Caco-2 (cell line): ENCODE measurements at regions not wholly inside any gene's neighbourhood (a gene's known extent, or its start where the extent isn't known, plus 50 kb on each side); places are given as distances from the start of the nearest gene placed in this dataset.

Experiments
- BruUV-seq: library from RNA; stranded (reverse); fragments of 400-500 nt; replicated peaks from 2 replicates; lab custom pipeline; 2021; lab: Mats Ljungman, UMichigan
- CTCF ChIA-PET: fragments of 300-600 bp; sonication (Branson Sonifier 250); formaldehyde crosslinking; loops from one replicate; lab custom pipeline; 2022; ENCODE audit warnings: antibody characterized with exemption; lab: Charles Lee
- POLR2A ChIA-PET: fragments of 300-600 bp; sonication (Branson Sonifier 250); formaldehyde crosslinking; loops from one replicate; lab custom pipeline; 2022; ENCODE audit warnings: antibody characterized with exemption; lab: Charles Lee
- DNase-seq, 2 experiments: peaks; one replicate each; pipeline versions ENCODE4 v3.0.0 to v3.0.0-alpha.2; 2020 to 2022
- H3K27me3 ChIP-seq: replicated peaks from 2 replicates; pipeline ENCODE4 v1.6.0; 2011; ENCODE audit warnings: low read length; ENCODE audit not compliant: control insufficient read depth, insufficient read depth
- H3K36me3 ChIP-seq: 2 replicates; pipeline ENCODE4 v1.5.1; 2011; ENCODE audit warnings: low read length; ENCODE audit not compliant: control insufficient read depth, insufficient read depth
- H3K4me1 ChIP-seq: fragments of 250-450 bp; sonication (Bioruptor Pico); 2 replicates; pipeline ENCODE4 v1.5.1; 2020; ENCODE audit warnings: mild to moderate bottlenecking
- H3K4me3 ChIP-seq: 2 replicates; pipeline ENCODE4 v1.5.1; 2011; ENCODE audit warnings: low read depth, mild to moderate bottlenecking, control low read depth, low read length
- H3K9me3 ChIP-seq: fragments of 250-450 bp; sonication (Bioruptor Pico); 2 replicates; pipeline ENCODE4 v1.5.1; 2020; ENCODE audit warnings: mild to moderate bottlenecking, moderate library complexity
- H3K27ac Mint-ChIP-seq: one replicate; pipeline ENCODE4 v1.8.0; 2022; ENCODE audit warnings: mixed read lengths; ENCODE audit not compliant: unreplicated experiment
- H3K27me3 Mint-ChIP-seq: one replicate; pipeline ENCODE4 v1.8.0; 2022; ENCODE audit warnings: mixed read lengths; ENCODE audit not compliant: insufficient read depth, unreplicated experiment
- H3K36me3 Mint-ChIP-seq: one replicate; pipeline ENCODE4 v1.8.0; 2022; ENCODE audit warnings: mild to moderate bottlenecking, mixed read lengths; ENCODE audit not compliant: insufficient read depth, unreplicated experiment
- H3K4me1 Mint-ChIP-seq: one replicate; pipeline ENCODE4 v1.8.0; 2022; ENCODE audit warnings: low read depth, mixed read lengths; ENCODE audit not compliant: unreplicated experiment
- H3K4me3 Mint-ChIP-seq: one replicate; pipeline ENCODE4 v1.8.0; 2022; ENCODE audit warnings: mild to moderate bottlenecking, moderate library complexity, mixed read lengths; ENCODE audit not compliant: unreplicated experiment
- H3K9me3 Mint-ChIP-seq: one replicate; pipeline ENCODE4 v1.8.0; 2022; ENCODE audit warnings: mixed read lengths; ENCODE audit not compliant: unreplicated experiment
- intact Hi-C: fragments of 100-400 bp; cut with micrococcal nuclease; formaldehyde crosslinking; loops from one replicate; pipeline ENCODE4 v1.10.0; 2022; ENCODE audit not compliant: unreplicated experiment
- TF ChIP-seq, protein P1 (sequence below), 2 experiments: fragments of 200-600 bp in 1 of 2; IDR thresholded peaks; 1 replicate in 1 of 2; 2 replicates in 1 of 2; pipeline versions ENCODE4 v1.5.1 to v1.8.0; 2011 to 2022; ENCODE audit warnings: antibody characterized with exemption in 1 of 2, control low read depth in 1 of 2, inconsistent platforms in 1 of 2, low read depth in 1 of 2, low read length in 1 of 2, mild to moderate bottlenecking in 1 of 2, moderate library complexity in 1 of 2; ENCODE audit not compliant: insufficient read depth in 1 of 2, severe bottlenecking in 1 of 2, unreplicated experiment in 1 of 2

DNA sequence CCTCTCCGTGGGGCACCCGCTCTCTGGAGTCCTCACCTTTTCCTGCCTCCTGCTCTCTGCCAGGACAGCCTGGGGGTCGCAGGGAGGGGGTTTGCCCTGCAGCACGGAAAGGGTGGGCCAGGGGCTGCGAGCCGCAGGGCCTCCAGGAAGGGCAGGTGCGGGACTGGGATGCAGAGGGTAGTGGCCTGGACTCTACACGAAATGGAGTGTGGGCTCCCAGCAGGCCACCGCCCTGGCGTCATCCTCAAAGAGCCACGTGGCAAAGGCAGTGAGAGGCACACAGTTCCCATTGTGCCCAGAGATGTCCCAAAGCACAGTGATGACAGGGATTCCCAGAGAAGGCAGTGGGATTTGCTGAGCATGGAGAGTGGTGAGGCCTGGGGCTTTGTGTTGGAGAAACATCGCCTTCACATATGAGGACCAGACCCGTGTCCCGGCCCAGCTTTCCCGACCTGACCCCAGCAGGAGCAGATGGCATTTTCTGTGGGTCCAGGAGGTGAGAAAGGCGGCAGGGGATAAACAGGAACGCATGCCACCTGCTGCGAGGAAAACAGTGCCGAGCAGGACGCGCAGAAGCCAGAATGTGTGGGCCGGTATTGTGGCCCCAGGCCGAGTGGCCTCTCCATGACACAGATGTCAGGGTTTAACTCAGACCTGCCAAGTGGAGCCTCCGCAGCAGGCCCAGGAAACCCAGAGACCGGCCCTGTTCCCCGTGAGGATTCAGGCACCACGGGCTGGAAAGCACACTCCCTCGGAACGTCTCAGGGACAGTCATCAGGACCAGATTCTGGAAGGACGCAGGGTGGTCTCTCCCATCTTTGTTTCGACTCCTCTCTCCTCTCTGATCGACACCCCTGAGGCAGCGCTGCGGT is 855.5 kb upstream of the SALL3 start:
- ChIA-PET CTCF (no interaction called here), POLR2A (no interaction called here)
- H3K4me1 Mint-ChIP-seq = no peaks in the 10 kb centered on the region
- no peak overlapping the region for H3K4me3 Mint-ChIP-seq
- intact Hi-C loops = no loop called here
- no peak for DNase-seq
- TF ChIP-seq, protein P1, sequence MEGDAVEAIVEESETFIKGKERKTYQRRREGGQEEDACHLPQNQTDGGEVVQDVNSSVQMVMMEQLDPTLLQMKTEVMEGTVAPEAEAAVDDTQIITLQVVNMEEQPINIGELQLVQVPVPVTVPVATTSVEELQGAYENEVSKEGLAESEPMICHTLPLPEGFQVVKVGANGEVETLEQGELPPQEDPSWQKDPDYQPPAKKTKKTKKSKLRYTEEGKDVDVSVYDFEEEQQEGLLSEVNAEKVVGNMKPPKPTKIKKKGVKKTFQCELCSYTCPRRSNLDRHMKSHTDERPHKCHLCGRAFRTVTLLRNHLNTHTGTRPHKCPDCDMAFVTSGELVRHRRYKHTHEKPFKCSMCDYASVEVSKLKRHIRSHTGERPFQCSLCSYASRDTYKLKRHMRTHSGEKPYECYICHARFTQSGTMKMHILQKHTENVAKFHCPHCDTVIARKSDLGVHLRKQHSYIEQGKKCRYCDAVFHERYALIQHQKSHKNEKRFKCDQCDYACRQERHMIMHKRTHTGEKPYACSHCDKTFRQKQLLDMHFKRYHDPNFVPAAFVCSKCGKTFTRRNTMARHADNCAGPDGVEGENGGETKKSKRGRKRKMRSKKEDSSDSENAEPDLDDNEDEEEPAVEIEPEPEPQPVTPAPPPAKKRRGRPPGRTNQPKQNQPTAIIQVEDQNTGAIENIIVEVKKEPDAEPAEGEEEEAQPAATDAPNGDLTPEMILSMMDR (IDR thresholded peaks at IDR 0.05; ENCODE audit: insufficient read depth in 1 of 2, low read depth in 1 of 2, low read length in 1 of 2, severe bottlenecking in 1 of 2, unreplicated experiment in 1 of 2) = no peak
- no peak overlapping the region for H3K27ac Mint-ChIP-seq
- no peaks in the 10 kb centered on the region for H3K27me3 ChIP-seq
- H3K4me1 ChIP-seq = no peaks in the 10 kb centered on the region
- no peak overlapping the region for H3K4me3 ChIP-seq
- H3K27me3 Mint-ChIP-seq = no peaks in the 10 kb centered on the region
- H3K9me3 ChIP-seq = no peaks in the 10 kb centered on the region
- H3K36me3 Mint-ChIP-seq = no peaks in the 10 kb centered on the region
- no TSS peak for BruUV-seq
- peaks cover 9% of the 10 kb centered on the region for H3K9me3 Mint-ChIP-seq
- no peaks in the 10 kb centered on the region for H3K36me3 ChIP-seq

DNA sequence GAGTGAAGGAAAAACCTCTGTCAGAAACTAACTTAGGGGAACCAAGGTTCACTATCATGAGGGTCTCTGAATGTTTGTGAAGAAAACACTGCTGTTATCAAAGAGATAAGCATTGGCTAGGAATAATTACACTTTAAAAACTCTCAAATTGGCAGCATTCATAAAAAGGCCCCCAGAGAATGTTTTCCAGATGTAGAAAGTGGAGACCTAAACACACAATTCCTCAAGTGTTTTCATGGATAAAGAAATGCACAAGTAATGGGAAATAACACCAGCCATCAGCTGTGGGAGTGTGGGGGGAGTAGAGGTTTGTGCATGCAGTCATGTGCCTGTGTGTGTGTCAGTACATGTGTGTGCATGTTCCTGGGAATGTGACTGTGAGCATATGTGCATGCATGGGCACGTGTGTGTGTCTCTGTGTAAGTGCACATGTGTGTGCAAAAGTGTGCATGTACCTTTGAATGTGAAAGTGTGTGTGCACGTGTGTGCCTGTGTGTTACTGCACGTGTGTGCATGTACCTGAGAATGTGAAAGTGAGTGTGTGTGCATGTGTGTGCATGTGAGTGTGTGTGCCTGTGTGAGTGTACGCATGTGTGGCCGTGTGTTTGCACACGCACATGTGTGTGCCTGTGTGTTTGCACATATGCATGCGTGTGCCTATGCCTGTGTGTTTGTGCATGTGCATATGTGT is 854.3 kb upstream of the SALL3 start:
- Histone ChIP-seq H3K4me3 (no peak overlapping the region), H3K36me3 (no peaks in the 10 kb centered on the region), H3K9me3 (no peaks in the 10 kb centered on the region), H3K27me3 (no peaks in the 10 kb centered on the region), H3K4me1 (no peaks in the 10 kb centered on the region)
- H3K9me3 Mint-ChIP-seq = peaks cover 9% of the 10 kb centered on the region
- no TSS peak for BruUV-seq
- DNase-seq = no peak
- H3K27me3 Mint-ChIP-seq = peaks cover under 1% of the 10 kb centered on the region
- no peaks in the 10 kb centered on the region for H3K36me3 Mint-ChIP-seq
- ChIA-PET CTCF (no interaction called here), POLR2A (no interaction called here)
- no peaks in the 10 kb centered on the region for H3K4me1 Mint-ChIP-seq
- no peak overlapping the region for H3K27ac Mint-ChIP-seq
- H3K4me3 Mint-ChIP-seq = no peak overlapping the region
- TF ChIP-seq, protein P1 (IDR thresholded peaks at IDR 0.05; ENCODE audit: insufficient read depth in 1 of 2, low read depth in 1 of 2, low read length in 1 of 2, severe bottlenecking in 1 of 2, unreplicated experiment in 1 of 2) = no peak
- intact Hi-C loops = no loop called here

DNA sequence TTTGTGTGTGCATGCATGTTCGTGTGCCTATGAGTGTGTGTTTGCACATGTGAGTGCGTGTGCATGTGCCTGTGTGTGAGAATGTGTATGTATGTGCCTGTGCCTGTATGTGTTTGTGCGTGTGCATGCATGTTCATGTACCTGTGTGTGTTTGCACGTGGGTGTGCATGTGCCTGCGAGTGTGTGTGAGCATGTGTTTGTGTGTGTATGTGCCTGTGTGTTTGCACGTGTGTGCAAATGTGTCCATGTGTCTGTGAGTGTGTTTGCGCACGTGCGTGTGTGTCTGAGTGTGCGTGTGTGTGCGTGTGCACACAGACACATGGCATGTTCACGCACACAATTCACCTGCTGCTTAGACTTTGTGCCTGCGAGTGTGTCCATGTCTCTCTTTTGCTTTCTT is 853.5 kb upstream of the SALL3 start:
- H3K4me1 Mint-ChIP-seq = no peaks in the 10 kb centered on the region
- TF ChIP-seq, protein P1 (IDR thresholded peaks at IDR 0.05; ENCODE audit: insufficient read depth in 1 of 2, low read depth in 1 of 2, low read length in 1 of 2, severe bottlenecking in 1 of 2, unreplicated experiment in 1 of 2) = no peak
- H3K36me3 ChIP-seq = no peaks in the 10 kb centered on the region
- no peak overlapping the region for H3K27ac Mint-ChIP-seq
- H3K36me3 Mint-ChIP-seq = no peaks in the 10 kb centered on the region
- H3K27me3 Mint-ChIP-seq = peaks cover 7% of the 10 kb centered on the region
- no peaks in the 10 kb centered on the region for H3K4me1 ChIP-seq
- ChIA-PET POLR2A (no interaction called here), CTCF (no interaction called here)
- H3K4me3 ChIP-seq = no peak overlapping the region
- no peaks in the 10 kb centered on the region for H3K27me3 ChIP-seq
- no TSS peak for BruUV-seq
- no peak overlapping the region for H3K4me3 Mint-ChIP-seq
- no peaks in the 10 kb centered on the region for H3K9me3 ChIP-seq
- peaks cover 9% of the 10 kb centered on the region for H3K9me3 Mint-ChIP-seq
- intact Hi-C loops = no loop called here
- DNase-seq = no peak
